Adrenal gland (tissue), 5 donors: ENCODE measurements at regions not wholly inside any gene's neighbourhood (a gene's known extent, or its start where the extent isn't known, plus 50 kb on each side); places are given as distances from the start of the nearest gene placed in this dataset.
"Not testable (repeated sequence)": the region's sequence is repeated elsewhere in the genome, so short reads cannot be mapped to it uniquely, and the experiment has no call there.

Experiments
- CTCF ChIP-seq, 6 experiments: fragments of 450-650 bp in 4 of 6; fragments of 200-600 bp in 2 of 6; sonication (generic) in 1 of 6; IDR thresholded peaks; 1 replicate in 5 of 6; 2 replicates in 1 of 6; pipeline versions ENCODE4 v1.5.1 to v1.8.0; 2016 to 2021; ENCODE audit warnings: antibody characterized with exemption in 6 of 6, mild to moderate bottlenecking in 2 of 6, moderate library complexity in 1 of 6
- POLR2A ChIP-seq, 2 donors: fragments of 450-650 bp; IDR thresholded peaks; one replicate each; pipeline ENCODE4 v1.6.1; 2017; ENCODE audit warnings: antibody characterized with exemption in 2 of 2, mild to moderate bottlenecking in 2 of 2, moderate library complexity in 1 of 2
- donor health status: DM: no; HTN: no; CAD: no.

GRCh38 chr6:50968246-50968645 is 149.6 kb downstream of the TFAP2B start:
- not testable (repeated sequence) for TF ChIP-seq CTCF, POLR2A (IDR thresholded peaks at IDR 0.05)
